WTC11 (cell line): ENCODE measurements at regions not wholly inside any gene's neighbourhood (a gene's known extent, or its start where the extent isn't known, plus 50 kb on each side); places are given as distances from the start of the nearest gene placed in this dataset.

Source experiments
- ATAC-seq: fragments of 200-7000 bp; cut with Tn5 transposase; 2 replicates; pipeline ENCODE4 v1.10.0; 2021; ENCODE audit warnings: mild to moderate bottlenecking, moderate library complexity
- CTCF ChIA-PET: fragments of 300-600 bp; sonication (Branson Sonifier 250); formaldehyde crosslinking; loops from one replicate; lab custom pipeline; 2021; ENCODE audit warnings: antibody characterized with exemption; lab: Charles Lee
- POLR2A ChIA-PET: fragments of 350-600 bp; sonication (Branson Sonifier 250); formaldehyde crosslinking; loops from one replicate; lab custom pipeline; 2021; ENCODE audit warnings: antibody characterized with exemption; lab: Charles Lee
- DNase-seq: peaks from one replicate; pipeline ENCODE4 v3.0.0; 2021; ENCODE audit warnings: low spot score
- H3K27ac Mint-ChIP-seq: 2 replicates; pipeline ENCODE4 v1.8.0; 2021; ENCODE audit warnings: mixed read lengths
- H3K27me3 Mint-ChIP-seq: 2 replicates; pipeline ENCODE4 v1.8.0; 2021; ENCODE audit warnings: low read depth, mild to moderate bottlenecking, moderate library complexity, mixed read lengths
- H3K36me3 Mint-ChIP-seq: 2 replicates; pipeline ENCODE4 v1.8.0; 2021; ENCODE audit warnings: mixed read lengths
- H3K4me1 Mint-ChIP-seq: 2 replicates; pipeline ENCODE4 v1.8.0; 2022; ENCODE audit warnings: mixed read lengths
- H3K4me3 Mint-ChIP-seq: 2 replicates; pipeline ENCODE4 v1.8.0; 2021; ENCODE audit warnings: mild to moderate bottlenecking, moderate library complexity, mixed read lengths
- H3K9me3 Mint-ChIP-seq: 2 replicates; pipeline ENCODE4 v1.8.0; 2021; ENCODE audit warnings: mixed read lengths
- ELF4 ChIP-seq: sonication (generic); formaldehyde crosslinking; IDR thresholded peaks from 2 replicates; pipeline ENCODE4 v1.8.1; 2022; ENCODE audit warnings: low read depth, mild to moderate bottlenecking, moderate library complexity, missing genetic modification reagents
- PRRX2 ChIP-seq: fragments of 250-450 bp; sonication (Bioruptor Pico); IDR thresholded peaks from 2 replicates; pipeline ENCODE4 v1.8.0; 2021; ENCODE audit warnings: mild to moderate bottlenecking
- SMAD4 ChIP-seq: sonication (generic); formaldehyde crosslinking; IDR thresholded peaks from 2 replicates; pipeline ENCODE4 v1.8.0; 2022; ENCODE audit warnings: mild to moderate bottlenecking, missing genetic modification reagents
- ZBTB21 ChIP-seq: sonication (generic); formaldehyde crosslinking; IDR thresholded peaks from 2 replicates; pipeline ENCODE4 v1.8.1; 2023; ENCODE audit warnings: mild to moderate bottlenecking, missing genetic modification reagents, borderline replicate concordance
- ZNF138 ChIP-seq: sonication (generic); formaldehyde crosslinking; conservative IDR thresholded peaks from 2 replicates; pipeline ENCODE4 v1.8.1; 2022; ENCODE audit warnings: mild to moderate bottlenecking, moderate library complexity, missing genetic modification reagents
- ZNF219 ChIP-seq: sonication (generic); formaldehyde crosslinking; IDR thresholded peaks from 2 replicates; pipeline ENCODE4 v1.8.0; 2023; ENCODE audit warnings: missing genetic modification reagents, mild to moderate bottlenecking, borderline replicate concordance
- ZNF263 ChIP-seq: sonication (generic); formaldehyde crosslinking; IDR thresholded peaks from 2 replicates; pipeline ENCODE4 v1.8.1; 2022; ENCODE audit warnings: low read depth, mild to moderate bottlenecking, moderate library complexity, missing genetic modification reagents
- TF ChIP-seq, protein P1 (sequence below): sonication (generic); formaldehyde crosslinking; conservative IDR thresholded peaks from 2 replicates; pipeline ENCODE4 v1.8.1; 2022; ENCODE audit warnings: mild to moderate bottlenecking, missing genetic modification reagents
- TF ChIP-seq, protein P2 (sequence below): sonication (generic); formaldehyde crosslinking; IDR thresholded peaks from 2 replicates; pipeline ENCODE4 v1.8.1; 2022; ENCODE audit warnings: low read depth, mild to moderate bottlenecking, moderate library complexity, missing genetic modification reagents, borderline replicate concordance
- TF ChIP-seq, protein P3 (sequence below): fragments of 250-450 bp; sonication (Bioruptor Pico); IDR thresholded peaks from 2 replicates; pipeline ENCODE4 v1.9.0; 2021; ENCODE audit warnings: moderate library complexity, mild to moderate bottlenecking, inconsistent platforms, borderline replicate concordance
- TF ChIP-seq, protein P4 (sequence below): sonication (generic); formaldehyde crosslinking; IDR thresholded peaks from 2 replicates; pipeline ENCODE4 v1.8.0; 2022; ENCODE audit warnings: mild to moderate bottlenecking, missing genetic modification reagents
- TF ChIP-seq, protein P5 (sequence below): sonication (generic); formaldehyde crosslinking; conservative IDR thresholded peaks from 2 replicates; pipeline ENCODE4 v1.8.1; 2023; ENCODE audit warnings: mild to moderate bottlenecking, low read depth, missing genetic modification reagents, moderate library complexity
- TF ChIP-seq, protein P6 (sequence below): fragments of 250-450 bp; sonication (Bioruptor Pico); IDR thresholded peaks from 2 replicates; pipeline ENCODE4 v1.9.0; 2021; ENCODE audit warnings: mild to moderate bottlenecking, borderline replicate concordance

DNA sequence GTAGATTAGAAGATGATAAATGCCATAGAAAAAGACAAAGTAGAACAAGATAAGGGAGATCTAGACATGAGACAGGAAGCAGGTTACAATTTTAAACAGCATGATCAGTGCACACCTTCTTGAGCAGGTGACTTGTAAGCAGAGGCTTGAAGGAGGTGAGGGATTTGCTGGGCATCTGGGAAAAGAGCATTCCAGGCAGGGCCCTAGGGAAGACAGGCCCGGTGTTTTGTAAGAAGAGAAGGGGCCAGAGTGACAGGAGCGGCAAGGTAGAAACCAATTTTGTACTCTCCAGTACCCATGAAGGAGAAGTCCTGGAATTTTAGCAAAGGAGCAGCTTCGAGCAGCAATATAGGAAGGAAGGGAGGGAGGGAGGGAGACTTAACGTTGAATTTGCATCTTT, 296.5 kb downstream of the MZT1 start (continued):
- TF ChIP-seq, protein P1, sequence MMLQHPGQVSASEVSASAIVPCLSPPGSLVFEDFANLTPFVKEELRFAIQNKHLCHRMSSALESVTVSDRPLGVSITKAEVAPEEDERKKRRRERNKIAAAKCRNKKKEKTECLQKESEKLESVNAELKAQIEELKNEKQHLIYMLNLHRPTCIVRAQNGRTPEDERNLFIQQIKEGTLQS (CRISPR knock-in tag) = no peak
- TF ChIP-seq, protein P2, sequence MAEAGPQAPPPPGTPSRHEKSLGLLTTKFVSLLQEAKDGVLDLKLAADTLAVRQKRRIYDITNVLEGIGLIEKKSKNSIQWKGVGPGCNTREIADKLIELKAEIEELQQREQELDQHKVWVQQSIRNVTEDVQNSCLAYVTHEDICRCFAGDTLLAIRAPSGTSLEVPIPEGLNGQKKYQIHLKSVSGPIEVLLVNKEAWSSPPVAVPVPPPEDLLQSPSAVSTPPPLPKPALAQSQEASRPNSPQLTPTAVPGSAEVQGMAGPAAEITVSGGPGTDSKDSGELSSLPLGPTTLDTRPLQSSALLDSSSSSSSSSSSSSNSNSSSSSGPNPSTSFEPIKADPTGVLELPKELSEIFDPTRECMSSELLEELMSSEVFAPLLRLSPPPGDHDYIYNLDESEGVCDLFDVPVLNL (CRISPR knock-in tag) = no peak

DNA sequence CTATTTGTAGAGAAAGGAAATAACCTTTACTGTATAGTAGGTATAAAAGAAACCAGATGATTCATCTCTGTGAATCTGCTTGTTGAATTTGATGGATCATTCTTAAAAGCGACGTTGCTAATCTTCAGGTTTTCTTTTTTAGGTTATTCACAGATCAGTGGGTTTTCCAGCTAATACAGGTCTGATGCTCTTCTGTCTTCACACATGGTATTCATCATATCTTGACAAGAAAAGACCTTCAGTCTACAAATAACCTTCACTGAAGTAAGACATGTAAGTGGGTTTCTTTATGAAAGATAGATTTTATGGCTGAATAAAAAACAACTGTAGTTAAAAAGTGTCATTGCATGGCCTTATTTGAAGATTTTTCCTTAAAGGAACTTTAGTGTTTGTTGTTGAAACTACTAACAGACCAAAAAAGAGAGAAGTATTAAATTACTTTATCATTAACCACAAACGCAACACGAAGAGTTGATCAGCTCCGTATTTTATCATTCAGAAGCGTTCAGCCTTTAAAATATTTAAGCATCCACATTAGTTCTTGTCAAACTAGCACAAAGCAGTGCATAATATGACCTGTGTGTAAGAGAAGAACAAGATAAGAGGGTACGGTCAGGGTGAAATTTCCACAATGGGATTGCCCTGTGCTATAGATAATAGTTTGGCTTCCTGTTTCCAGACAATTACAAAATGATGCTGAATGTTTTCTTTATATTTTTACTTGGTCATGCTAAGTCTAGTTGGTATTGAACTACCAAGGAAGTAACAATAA, 299.5 kb downstream of the MZT1 start:
- ChIA-PET CTCF (no interaction called here), POLR2A (no interaction called here)
- Mint-ChIP-seq H3K27me3 (peaks cover 10% of the 10 kb centered on the region), H3K36me3 (no peaks in the 10 kb centered on the region), H3K4me1 (peaks cover 17% of the 10 kb centered on the region), H3K27ac (no peak overlapping the region), H3K9me3 (no peaks in the 10 kb centered on the region), H3K4me3 (no peak overlapping the region)
- TF ChIP-seq ELF4 (CRISPR knock-in tag) = no peak
- no peak for TF ChIP-seq ZNF219
- TF ChIP-seq, protein P3, sequence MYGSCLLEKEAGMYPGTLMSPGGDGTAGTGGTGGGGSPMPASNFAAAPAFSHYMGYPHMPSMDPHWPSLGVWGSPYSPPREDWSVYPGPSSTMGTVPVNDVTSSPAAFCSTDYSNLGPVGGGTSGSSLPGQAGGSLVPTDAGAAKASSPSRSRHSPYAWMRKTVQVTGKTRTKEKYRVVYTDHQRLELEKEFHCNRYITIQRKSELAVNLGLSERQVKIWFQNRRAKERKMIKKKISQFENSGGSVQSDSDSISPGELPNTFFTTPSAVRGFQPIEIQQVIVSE (CRISPR knock-in tag) = no peak
- TF ChIP-seq, protein P4, sequence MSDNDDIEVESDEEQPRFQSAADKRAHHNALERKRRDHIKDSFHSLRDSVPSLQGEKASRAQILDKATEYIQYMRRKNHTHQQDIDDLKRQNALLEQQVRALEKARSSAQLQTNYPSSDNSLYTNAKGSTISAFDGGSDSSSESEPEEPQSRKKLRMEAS = no peak
- no peak for TF ChIP-seq ZNF138 (CRISPR knock-in tag)
- no peak for TF ChIP-seq PRRX2
- no peak for TF ChIP-seq SMAD4
- TF ChIP-seq ZBTB21 = no peak
- TF ChIP-seq, protein P5, sequence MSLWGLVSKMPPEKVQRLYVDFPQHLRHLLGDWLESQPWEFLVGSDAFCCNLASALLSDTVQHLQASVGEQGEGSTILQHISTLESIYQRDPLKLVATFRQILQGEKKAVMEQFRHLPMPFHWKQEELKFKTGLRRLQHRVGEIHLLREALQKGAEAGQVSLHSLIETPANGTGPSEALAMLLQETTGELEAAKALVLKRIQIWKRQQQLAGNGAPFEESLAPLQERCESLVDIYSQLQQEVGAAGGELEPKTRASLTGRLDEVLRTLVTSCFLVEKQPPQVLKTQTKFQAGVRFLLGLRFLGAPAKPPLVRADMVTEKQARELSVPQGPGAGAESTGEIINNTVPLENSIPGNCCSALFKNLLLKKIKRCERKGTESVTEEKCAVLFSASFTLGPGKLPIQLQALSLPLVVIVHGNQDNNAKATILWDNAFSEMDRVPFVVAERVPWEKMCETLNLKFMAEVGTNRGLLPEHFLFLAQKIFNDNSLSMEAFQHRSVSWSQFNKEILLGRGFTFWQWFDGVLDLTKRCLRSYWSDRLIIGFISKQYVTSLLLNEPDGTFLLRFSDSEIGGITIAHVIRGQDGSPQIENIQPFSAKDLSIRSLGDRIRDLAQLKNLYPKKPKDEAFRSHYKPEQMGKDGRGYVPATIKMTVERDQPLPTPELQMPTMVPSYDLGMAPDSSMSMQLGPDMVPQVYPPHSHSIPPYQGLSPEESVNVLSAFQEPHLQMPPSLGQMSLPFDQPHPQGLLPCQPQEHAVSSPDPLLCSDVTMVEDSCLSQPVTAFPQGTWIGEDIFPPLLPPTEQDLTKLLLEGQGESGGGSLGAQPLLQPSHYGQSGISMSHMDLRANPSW (CRISPR knock-in tag) = no peak
- TF ChIP-seq ZNF263 = no peak
- TF ChIP-seq, protein P2 (CRISPR knock-in tag) = no peak
- TF ChIP-seq, protein P6, sequence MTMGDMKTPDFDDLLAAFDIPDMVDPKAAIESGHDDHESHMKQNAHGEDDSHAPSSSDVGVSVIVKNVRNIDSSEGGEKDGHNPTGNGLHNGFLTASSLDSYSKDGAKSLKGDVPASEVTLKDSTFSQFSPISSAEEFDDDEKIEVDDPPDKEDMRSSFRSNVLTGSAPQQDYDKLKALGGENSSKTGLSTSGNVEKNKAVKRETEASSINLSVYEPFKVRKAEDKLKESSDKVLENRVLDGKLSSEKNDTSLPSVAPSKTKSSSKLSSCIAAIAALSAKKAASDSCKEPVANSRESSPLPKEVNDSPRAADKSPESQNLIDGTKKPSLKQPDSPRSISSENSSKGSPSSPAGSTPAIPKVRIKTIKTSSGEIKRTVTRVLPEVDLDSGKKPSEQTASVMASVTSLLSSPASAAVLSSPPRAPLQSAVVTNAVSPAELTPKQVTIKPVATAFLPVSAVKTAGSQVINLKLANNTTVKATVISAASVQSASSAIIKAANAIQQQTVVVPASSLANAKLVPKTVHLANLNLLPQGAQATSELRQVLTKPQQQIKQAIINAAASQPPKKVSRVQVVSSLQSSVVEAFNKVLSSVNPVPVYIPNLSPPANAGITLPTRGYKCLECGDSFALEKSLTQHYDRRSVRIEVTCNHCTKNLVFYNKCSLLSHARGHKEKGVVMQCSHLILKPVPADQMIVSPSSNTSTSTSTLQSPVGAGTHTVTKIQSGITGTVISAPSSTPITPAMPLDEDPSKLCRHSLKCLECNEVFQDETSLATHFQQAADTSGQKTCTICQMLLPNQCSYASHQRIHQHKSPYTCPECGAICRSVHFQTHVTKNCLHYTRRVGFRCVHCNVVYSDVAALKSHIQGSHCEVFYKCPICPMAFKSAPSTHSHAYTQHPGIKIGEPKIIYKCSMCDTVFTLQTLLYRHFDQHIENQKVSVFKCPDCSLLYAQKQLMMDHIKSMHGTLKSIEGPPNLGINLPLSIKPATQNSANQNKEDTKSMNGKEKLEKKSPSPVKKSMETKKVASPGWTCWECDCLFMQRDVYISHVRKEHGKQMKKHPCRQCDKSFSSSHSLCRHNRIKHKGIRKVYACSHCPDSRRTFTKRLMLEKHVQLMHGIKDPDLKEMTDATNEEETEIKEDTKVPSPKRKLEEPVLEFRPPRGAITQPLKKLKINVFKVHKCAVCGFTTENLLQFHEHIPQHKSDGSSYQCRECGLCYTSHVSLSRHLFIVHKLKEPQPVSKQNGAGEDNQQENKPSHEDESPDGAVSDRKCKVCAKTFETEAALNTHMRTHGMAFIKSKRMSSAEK (CRISPR knock-in tag) = no peak
- DNase-seq = no peak
- ATAC-seq = no peak
